ENCODE measurements at regions not wholly inside any gene's neighbourhood (a gene's known extent, or its start where the extent isn't known, plus 50 kb on each side); places are given as distances from the start of the nearest gene placed in this dataset.

DNA sequence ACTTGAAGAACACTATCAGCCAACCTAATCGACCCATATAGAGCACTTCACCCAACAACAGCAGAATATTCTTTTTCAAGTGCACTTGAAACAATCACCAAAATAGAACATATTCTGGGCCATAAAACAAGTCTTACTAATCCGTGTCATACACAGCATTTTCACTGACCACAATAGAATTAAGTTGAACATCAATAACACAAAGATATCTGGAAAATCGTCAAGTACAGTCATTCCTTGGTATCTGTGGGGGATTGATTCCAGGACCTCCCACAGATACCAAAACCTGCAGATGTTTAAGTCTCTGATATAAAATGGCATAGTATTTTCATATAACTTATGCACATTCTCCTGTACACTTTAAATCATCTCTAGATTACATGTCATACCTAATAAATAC lies 295.7 kb downstream of the BCL11B start:
- no peak for DNase-seq (ENCODE audit: low read depth)
- TF ChIP-seq MYC (IDR thresholded peaks at IDR 0.05; ENCODE audit: low read depth, low read length): no peak
- TF ChIP-seq POLR2A (IDR thresholded peaks at IDR 0.05; ENCODE audit: extremely low read depth, insufficient read length): no peak
- TF ChIP-seq, protein P1, sequence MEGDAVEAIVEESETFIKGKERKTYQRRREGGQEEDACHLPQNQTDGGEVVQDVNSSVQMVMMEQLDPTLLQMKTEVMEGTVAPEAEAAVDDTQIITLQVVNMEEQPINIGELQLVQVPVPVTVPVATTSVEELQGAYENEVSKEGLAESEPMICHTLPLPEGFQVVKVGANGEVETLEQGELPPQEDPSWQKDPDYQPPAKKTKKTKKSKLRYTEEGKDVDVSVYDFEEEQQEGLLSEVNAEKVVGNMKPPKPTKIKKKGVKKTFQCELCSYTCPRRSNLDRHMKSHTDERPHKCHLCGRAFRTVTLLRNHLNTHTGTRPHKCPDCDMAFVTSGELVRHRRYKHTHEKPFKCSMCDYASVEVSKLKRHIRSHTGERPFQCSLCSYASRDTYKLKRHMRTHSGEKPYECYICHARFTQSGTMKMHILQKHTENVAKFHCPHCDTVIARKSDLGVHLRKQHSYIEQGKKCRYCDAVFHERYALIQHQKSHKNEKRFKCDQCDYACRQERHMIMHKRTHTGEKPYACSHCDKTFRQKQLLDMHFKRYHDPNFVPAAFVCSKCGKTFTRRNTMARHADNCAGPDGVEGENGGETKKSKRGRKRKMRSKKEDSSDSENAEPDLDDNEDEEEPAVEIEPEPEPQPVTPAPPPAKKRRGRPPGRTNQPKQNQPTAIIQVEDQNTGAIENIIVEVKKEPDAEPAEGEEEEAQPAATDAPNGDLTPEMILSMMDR (IDR thresholded peaks at IDR 0.05; ENCODE audit: low read depth, low read length): no peak
- TF ChIP-seq, protein P2, sequence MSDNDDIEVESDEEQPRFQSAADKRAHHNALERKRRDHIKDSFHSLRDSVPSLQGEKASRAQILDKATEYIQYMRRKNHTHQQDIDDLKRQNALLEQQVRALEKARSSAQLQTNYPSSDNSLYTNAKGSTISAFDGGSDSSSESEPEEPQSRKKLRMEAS (IDR thresholded peaks at IDR 0.05; ENCODE audit: low read depth, low read length): no peak
- no peak overlapping the region for H3K4me3 ChIP-seq (ENCODE audit: low read depth, low read length)

DNA sequence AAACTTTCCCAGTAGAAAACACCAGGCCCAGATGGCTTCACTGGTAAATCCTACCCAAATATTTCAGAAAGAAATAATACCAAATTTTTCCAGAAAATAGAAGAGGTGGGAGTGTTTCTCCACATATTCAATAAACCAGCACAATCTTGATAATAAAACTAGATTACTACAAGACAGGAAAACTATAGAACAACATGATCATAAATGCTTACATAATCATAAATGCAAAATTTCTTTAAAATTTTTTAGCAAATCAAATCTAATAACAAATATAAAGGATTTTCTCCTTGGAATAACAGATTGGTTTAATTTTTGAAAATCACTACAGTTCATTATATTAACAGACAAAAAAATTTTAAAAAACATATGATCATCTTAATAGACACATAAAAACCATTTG lies 294.5 kb downstream of the BCL11B start:
- H3K4me3 ChIP-seq (ENCODE audit: low read depth, low read length): no peak overlapping the region
- TF ChIP-seq, protein P2 (IDR thresholded peaks at IDR 0.05; ENCODE audit: low read depth, low read length): no peak
- TF ChIP-seq POLR2A (IDR thresholded peaks at IDR 0.05; ENCODE audit: extremely low read depth, insufficient read length) (no peak), MYC (IDR thresholded peaks at IDR 0.05; ENCODE audit: low read depth, low read length) (no peak)
- TF ChIP-seq, protein P1 (IDR thresholded peaks at IDR 0.05; ENCODE audit: low read depth, low read length): no peak
- DNase-seq (ENCODE audit: low read depth): no peak

DNA sequence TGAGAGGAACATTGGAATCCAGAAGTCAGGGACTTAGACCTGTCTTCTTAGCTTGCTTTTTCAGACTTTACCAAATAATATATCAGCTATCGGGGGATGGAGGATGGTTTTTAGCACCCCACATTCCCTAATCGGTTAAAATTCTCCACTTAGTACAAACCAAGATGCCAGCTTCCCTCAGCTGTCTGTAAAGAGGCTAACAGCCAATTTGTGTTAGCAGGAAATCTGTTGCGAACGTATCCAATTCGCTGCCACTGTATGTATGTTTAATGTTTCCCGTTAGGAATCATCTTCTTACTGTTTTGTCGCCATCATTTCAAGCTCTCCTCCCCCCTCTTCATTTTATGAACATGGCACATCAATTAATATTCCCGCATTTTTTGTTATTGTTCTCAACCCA lies 289.0 kb downstream of the BCL11B start:
- no peak overlapping the region for H3K4me3 ChIP-seq (ENCODE audit: low read depth, low read length)
- TF ChIP-seq POLR2A (IDR thresholded peaks at IDR 0.05; ENCODE audit: extremely low read depth, insufficient read length): no peak
- DNase-seq (ENCODE audit: low read depth): no peak

DNA sequence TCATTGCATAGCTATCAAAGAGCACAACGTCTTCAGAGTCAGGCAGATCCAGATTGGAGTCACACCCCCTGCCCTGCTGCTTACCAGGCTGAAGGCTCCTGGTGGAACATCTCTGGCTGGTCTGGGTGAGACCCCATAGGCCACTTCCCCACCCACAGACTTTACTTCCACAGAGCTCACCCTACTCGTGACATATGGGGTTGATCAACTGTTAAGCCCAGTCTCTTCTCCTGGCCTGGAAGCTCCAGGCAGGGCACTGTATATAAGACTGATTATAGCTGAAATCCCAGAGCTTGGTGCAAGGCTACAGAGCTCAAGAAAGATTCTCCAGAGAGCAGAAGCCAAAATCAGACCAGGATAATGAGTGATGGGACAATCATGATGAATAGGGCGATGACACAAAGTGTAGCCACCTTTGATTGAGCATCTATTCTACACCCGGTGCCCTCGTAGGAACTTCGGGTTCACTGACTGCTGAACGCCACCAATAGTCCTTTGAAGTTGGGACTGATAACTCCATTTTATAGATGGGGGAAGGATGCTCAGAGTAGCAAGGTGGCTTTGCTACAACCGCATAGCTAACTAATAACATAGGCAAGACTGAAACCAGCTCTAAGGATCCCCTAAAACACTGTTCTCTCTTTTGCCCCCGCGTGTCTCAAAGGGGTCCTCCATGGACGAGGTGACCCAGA lies 287.8 kb downstream of the BCL11B start:
- DNase-seq (ENCODE audit: low read depth): no peak
- H3K4me3 ChIP-seq (ENCODE audit: low read depth, low read length): no peak overlapping the region
- TF ChIP-seq, protein P2 (IDR thresholded peaks at IDR 0.05; ENCODE audit: low read depth, low read length): no peak

DNA sequence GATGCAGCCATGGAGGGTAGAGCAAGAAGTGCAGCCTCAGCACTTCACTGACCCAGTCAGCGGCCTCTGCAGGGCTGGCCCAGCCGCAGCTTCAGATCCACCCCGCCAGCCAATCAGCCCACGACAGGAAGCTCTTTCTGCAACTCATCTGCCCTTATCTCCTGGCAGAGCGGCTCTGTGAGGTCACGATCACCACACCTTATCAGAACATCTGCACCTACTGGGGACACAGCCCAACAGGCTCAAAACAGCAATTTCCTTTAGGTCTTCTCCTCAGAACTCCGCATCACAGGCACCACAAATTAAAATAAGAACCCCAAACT lies 287.3 kb downstream of the BCL11B start:
- no peak overlapping the region for H3K4me3 ChIP-seq (ENCODE audit: low read depth, low read length)
- TF ChIP-seq, protein P2 (IDR thresholded peaks at IDR 0.05; ENCODE audit: low read depth, low read length): no peak
- TF ChIP-seq, protein P1 (IDR thresholded peaks at IDR 0.05; ENCODE audit: low read depth, low read length): no peak
- TF ChIP-seq POLR2A (IDR thresholded peaks at IDR 0.05; ENCODE audit: extremely low read depth, insufficient read length) (no peak), MYC (IDR thresholded peaks at IDR 0.05; ENCODE audit: low read depth, low read length) (no peak)
- peak; percentile 20 for DNase-seq (ENCODE audit: low read depth)

DNA sequence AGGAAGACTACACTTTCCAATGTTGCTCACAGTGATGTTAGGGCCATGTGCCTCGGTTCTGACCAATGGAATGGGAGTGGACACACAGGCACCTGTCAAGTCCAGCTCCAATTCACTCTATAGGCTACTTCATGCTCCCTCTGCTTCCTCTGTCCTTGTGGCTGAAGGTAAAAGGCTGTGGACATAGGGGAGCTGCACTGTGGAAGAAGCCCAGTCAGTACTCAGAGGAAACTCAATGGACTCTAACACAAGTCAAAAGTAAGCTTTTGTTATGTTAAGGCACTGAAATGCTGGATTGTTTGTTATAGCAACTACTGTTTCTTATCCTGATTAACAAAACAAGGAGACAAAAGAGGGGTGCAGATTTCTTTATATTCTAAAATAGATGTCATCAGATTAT lies 278.2 kb downstream of the BCL11B start:
- no peak for DNase-seq (ENCODE audit: low read depth)
- TF ChIP-seq, protein P2 (IDR thresholded peaks at IDR 0.05; ENCODE audit: low read depth, low read length): no peak
- H3K4me3 ChIP-seq (ENCODE audit: low read depth, low read length): no peak overlapping the region

DNA sequence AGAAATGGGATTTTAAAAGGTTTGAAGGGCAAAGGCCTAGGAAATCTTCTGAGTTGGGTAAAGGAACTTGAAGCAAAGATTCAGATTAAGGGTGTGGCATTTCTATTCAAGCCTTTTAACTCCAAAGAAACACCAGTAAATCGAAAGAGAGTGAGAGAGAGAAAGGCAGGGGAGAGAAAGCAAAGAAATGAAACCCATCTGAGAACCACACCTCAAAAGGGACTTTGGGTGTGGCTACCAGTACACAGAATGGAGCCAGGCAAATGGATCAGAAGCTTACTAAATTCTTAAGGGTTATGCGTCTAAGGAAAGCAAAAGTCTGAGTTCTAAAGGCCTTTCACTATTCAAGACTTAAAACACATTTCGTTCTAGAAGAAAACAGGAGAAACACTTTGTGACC lies 277.4 kb downstream of the BCL11B start:
- TF ChIP-seq, protein P1 (IDR thresholded peaks at IDR 0.05; ENCODE audit: low read depth, low read length): no peak
- H3K4me3 ChIP-seq (ENCODE audit: low read depth, low read length): no peak overlapping the region
- no peak for DNase-seq (ENCODE audit: low read depth)

All from NB4 (cell line).